ENCODE measurements at regions not wholly inside any gene's neighbourhood (a gene's known extent, or its start where the extent isn't known, plus 50 kb on each side); places are given as distances from the start of the nearest gene placed in this dataset.

GRCh38 chr20:48190757-48191156, 405.5 kb upstream of the SULF2 start:
- H3K9me3 Mint-ChIP-seq (ENCODE audit: low read depth), result no peaks in the 10 kb centered on the region
- no peaks in the 10 kb centered on the region for H3K27me3 Mint-ChIP-seq
- no peaks in the 10 kb centered on the region for H3K4me1 Mint-ChIP-seq (ENCODE audit: low read depth)
- H3K4me3 Mint-ChIP-seq, result no peak overlapping the region
- no peak overlapping the region for H3K27ac Mint-ChIP-seq
- no peaks in the 10 kb centered on the region for H3K36me3 Mint-ChIP-seq

DNA sequence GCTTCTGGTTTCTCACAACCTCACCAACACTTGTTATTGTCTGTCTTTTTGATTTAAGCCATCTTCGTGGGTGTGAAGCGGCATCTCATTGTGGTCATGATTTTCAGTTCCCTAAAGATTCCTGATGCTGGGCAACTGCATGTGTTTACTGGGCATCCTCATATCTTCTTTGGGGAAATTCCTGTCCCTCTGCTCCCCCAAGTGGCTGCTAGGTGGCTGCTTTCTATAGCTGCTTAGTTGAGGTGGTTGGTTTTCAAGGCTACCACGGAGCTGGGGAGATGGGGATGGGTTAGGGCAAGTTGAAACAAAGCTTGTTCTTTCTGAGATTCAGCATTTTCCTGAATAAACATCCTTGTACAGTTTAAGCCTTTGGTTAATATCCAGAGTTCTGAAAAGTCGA, 403.9 kb upstream of the SULF2 start:
- Mint-ChIP-seq H3K9me3 (ENCODE audit: low read depth) (no peaks in the 10 kb centered on the region), H3K27ac (no peak overlapping the region), H3K4me1 (ENCODE audit: low read depth) (no peaks in the 10 kb centered on the region), H3K36me3 (no peaks in the 10 kb centered on the region), H3K27me3 (no peaks in the 10 kb centered on the region), H3K4me3 (no peak overlapping the region)

DNA sequence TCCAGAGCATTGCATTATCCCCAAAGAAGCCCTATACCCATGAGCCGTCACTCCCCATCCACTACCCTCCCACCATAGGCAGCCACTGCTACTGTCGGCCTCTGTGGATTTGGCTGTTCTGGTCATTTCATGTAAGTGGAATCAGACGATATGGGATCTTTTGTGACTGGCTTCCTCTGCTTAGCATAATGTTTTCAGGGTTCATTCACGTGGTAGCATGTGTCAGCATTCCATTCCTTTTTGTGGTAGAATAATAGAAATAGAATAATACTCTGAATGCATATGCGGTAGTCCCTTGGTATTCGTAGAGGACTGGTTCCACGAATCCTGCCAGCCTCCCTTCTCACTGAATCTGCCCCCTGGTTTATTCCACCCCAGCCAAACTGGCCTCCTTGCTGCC, 402.6 kb upstream of the SULF2 start:
- Mint-ChIP-seq H3K4me1 (ENCODE audit: low read depth) (no peaks in the 10 kb centered on the region), H3K9me3 (ENCODE audit: low read depth) (no peaks in the 10 kb centered on the region), H3K4me3 (no peak overlapping the region), H3K27me3 (no peaks in the 10 kb centered on the region), H3K36me3 (no peaks in the 10 kb centered on the region), H3K27ac (no peak overlapping the region)

- Mint-ChIP-seq H3K4me3 (no peak overlapping the region), H3K27ac (no peak overlapping the region), H3K27me3 (no peaks in the 10 kb centered on the region), H3K36me3 (no peaks in the 10 kb centered on the region), H3K9me3 (ENCODE audit: low read depth) (no peaks in the 10 kb centered on the region), H3K4me1 (ENCODE audit: low read depth) (no peaks in the 10 kb centered on the region)
Observed at GRCh38 chr20:48186915-48187314, 401.6 kb upstream of the SULF2 start.

GRCh38 chr20:48186447-48186846, 401.2 kb upstream of the SULF2 start:
- Mint-ChIP-seq H3K4me3 (no peak overlapping the region), H3K27ac (no peak overlapping the region), H3K27me3 (no peaks in the 10 kb centered on the region), H3K36me3 (no peaks in the 10 kb centered on the region), H3K4me1 (ENCODE audit: low read depth) (no peaks in the 10 kb centered on the region), H3K9me3 (ENCODE audit: low read depth) (no peaks in the 10 kb centered on the region)

DNA sequence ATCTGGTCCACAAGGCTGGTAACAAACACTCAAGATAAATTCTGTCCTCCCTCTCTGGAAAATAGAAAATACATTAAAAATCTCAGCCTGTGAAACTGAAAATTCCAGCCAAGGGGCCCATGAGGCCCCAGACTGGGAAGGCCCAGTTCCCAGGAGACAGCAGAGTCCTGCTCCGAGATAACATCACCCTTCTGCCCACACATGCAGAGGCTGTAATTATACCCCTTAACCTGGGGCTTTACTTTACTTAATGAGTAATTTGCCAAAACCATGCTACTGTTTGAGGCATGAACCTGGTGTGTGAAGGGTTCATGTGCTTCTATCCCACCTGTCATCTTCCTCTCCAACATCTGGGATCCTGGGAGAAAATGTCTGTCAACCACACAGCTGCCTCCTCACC, 398.9 kb upstream of the SULF2 start:
- Mint-ChIP-seq H3K4me1 (ENCODE audit: low read depth) (no peaks in the 10 kb centered on the region), H3K36me3 (no peaks in the 10 kb centered on the region), H3K27me3 (no peaks in the 10 kb centered on the region), H3K9me3 (ENCODE audit: low read depth) (no peaks in the 10 kb centered on the region), H3K4me3 (no peak overlapping the region), H3K27ac (no peak overlapping the region)

- H3K27me3 Mint-ChIP-seq, result no peaks in the 10 kb centered on the region
Observed at GRCh38 chr20:48181261-48181935, 396.1 kb upstream of the SULF2 start.

GRCh38 chr20:48180618-48181017, 395.3 kb upstream of the SULF2 start:
- no peak overlapping the region for H3K4me3 Mint-ChIP-seq
- no peaks in the 10 kb centered on the region for H3K9me3 Mint-ChIP-seq (ENCODE audit: low read depth)
- H3K36me3 Mint-ChIP-seq, result no peaks in the 10 kb centered on the region

More at GRCh38 chr20:48181261-48181935, 396.1 kb upstream of the SULF2 start:
- Mint-ChIP-seq H3K27ac (no peak overlapping the region), H3K4me3 (no peak overlapping the region), H3K36me3 (no peaks in the 10 kb centered on the region), H3K4me1 (ENCODE audit: low read depth) (no peaks in the 10 kb centered on the region), H3K9me3 (ENCODE audit: low read depth) (no peaks in the 10 kb centered on the region)

GRCh38 chr20:48180024-48180423, 394.7 kb upstream of the SULF2 start:
- H3K4me1 Mint-ChIP-seq (ENCODE audit: low read depth), result no peaks in the 10 kb centered on the region
- no peak overlapping the region for H3K4me3 Mint-ChIP-seq
- H3K27ac Mint-ChIP-seq, result no peak overlapping the region
- no peaks in the 10 kb centered on the region for H3K36me3 Mint-ChIP-seq
- no peaks in the 10 kb centered on the region for H3K27me3 Mint-ChIP-seq
- H3K9me3 Mint-ChIP-seq (ENCODE audit: low read depth), result no peaks in the 10 kb centered on the region

More at GRCh38 chr20:48180618-48181017, 395.3 kb upstream of the SULF2 start:
- Mint-ChIP-seq H3K27ac (no peak overlapping the region), H3K4me1 (ENCODE audit: low read depth) (no peaks in the 10 kb centered on the region), H3K27me3 (no peaks in the 10 kb centered on the region)

DNA sequence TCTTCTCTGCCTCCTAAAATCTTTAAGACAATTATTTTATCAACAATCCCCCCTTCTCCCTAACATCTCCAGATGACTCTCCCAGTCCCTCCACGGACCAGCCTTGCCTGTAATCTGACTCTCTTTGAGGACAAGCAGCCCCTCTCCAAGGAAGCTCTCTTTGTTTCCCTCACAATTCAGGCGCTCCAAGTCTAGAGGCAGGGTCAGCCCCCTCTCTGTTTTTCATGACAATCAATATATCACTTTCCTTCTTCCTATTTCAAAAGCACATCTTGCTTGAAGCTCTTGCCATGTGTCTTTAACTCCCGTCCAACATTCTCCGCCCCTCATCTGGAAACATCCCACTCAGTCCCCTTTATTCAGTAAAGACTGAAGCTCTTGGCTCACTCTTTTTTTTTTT, 393.4 kb upstream of the SULF2 start:
- no peaks in the 10 kb centered on the region for H3K36me3 Mint-ChIP-seq
- no peak overlapping the region for H3K4me3 Mint-ChIP-seq
- no peaks in the 10 kb centered on the region for H3K27me3 Mint-ChIP-seq
- H3K27ac Mint-ChIP-seq, result no peak overlapping the region
- no peaks in the 10 kb centered on the region for H3K9me3 Mint-ChIP-seq (ENCODE audit: low read depth)
- no peaks in the 10 kb centered on the region for H3K4me1 Mint-ChIP-seq (ENCODE audit: low read depth)

GRCh38 chr20:48177058-48177457, 391.8 kb upstream of the SULF2 start:
- H3K4me1 Mint-ChIP-seq (ENCODE audit: low read depth), result no peaks in the 10 kb centered on the region
- no peaks in the 10 kb centered on the region for H3K9me3 Mint-ChIP-seq (ENCODE audit: low read depth)
- no peaks in the 10 kb centered on the region for H3K36me3 Mint-ChIP-seq
- no peak overlapping the region for H3K27ac Mint-ChIP-seq
- H3K27me3 Mint-ChIP-seq, result no peaks in the 10 kb centered on the region
- H3K4me3 Mint-ChIP-seq, result no peak overlapping the region

- Mint-ChIP-seq H3K27me3 (no peaks in the 10 kb centered on the region), H3K4me3 (no peak overlapping the region), H3K27ac (no peak overlapping the region), H3K36me3 (no peaks in the 10 kb centered on the region), H3K4me1 (ENCODE audit: low read depth) (no peaks in the 10 kb centered on the region), H3K9me3 (ENCODE audit: low read depth) (no peaks in the 10 kb centered on the region)
Observed at GRCh38 chr20:48176139-48176538, 390.9 kb upstream of the SULF2 start.

GRCh38 chr20:48175261-48175660, 390.0 kb upstream of the SULF2 start:
- no peaks in the 10 kb centered on the region for H3K27me3 Mint-ChIP-seq
- no peaks in the 10 kb centered on the region for H3K4me1 Mint-ChIP-seq (ENCODE audit: low read depth)
- H3K9me3 Mint-ChIP-seq (ENCODE audit: low read depth), result no peaks in the 10 kb centered on the region
- H3K4me3 Mint-ChIP-seq, result no peak overlapping the region
- H3K36me3 Mint-ChIP-seq, result no peaks in the 10 kb centered on the region
- no peak overlapping the region for H3K27ac Mint-ChIP-seq

GRCh38 chr20:48172357-48172702, 387.0 kb upstream of the SULF2 start:
- no peak overlapping the region for H3K27ac Mint-ChIP-seq
- H3K27me3 Mint-ChIP-seq, result no peaks in the 10 kb centered on the region
- H3K4me3 Mint-ChIP-seq, result no peak overlapping the region
- no peaks in the 10 kb centered on the region for H3K4me1 Mint-ChIP-seq (ENCODE audit: low read depth)
- H3K9me3 Mint-ChIP-seq (ENCODE audit: low read depth), result no peaks in the 10 kb centered on the region
- H3K36me3 Mint-ChIP-seq, result no peaks in the 10 kb centered on the region

- Mint-ChIP-seq H3K27ac (no peak overlapping the region), H3K36me3 (no peaks in the 10 kb centered on the region), H3K27me3 (no peaks in the 10 kb centered on the region), H3K9me3 (ENCODE audit: low read depth) (no peaks in the 10 kb centered on the region), H3K4me3 (no peak overlapping the region), H3K4me1 (ENCODE audit: low read depth) (no peaks in the 10 kb centered on the region)
Observed at GRCh38 chr20:48171626-48172356, 386.5 kb upstream of the SULF2 start.

- Mint-ChIP-seq H3K36me3 (no peaks in the 10 kb centered on the region), H3K27me3 (no peaks in the 10 kb centered on the region), H3K27ac (no peak overlapping the region), H3K4me3 (no peak overlapping the region), H3K9me3 (ENCODE audit: low read depth) (no peaks in the 10 kb centered on the region), H3K4me1 (ENCODE audit: low read depth) (no peaks in the 10 kb centered on the region)
Observed at GRCh38 chr20:48171071-48171470, 385.8 kb upstream of the SULF2 start.

Data from activated naive CD8-positive, alpha-beta T cell (primary cell).